HepG2 (cell line): ENCODE measurements at regions not wholly inside any gene's neighbourhood (a gene's known extent, or its start where the extent isn't known, plus 50 kb on each side); places are given as distances from the start of the nearest gene placed in this dataset.

ENCODE experiments used
- ATAC-seq: fragments of 200-7000 bp; cut with Tn5 transposase; 3 replicates; pipeline ENCODE4 v1.9.1; 2020; ENCODE audit warnings: mild to moderate bottlenecking, moderate library complexity
- BruUV-seq: library from RNA; stranded (reverse); fragments of 400-500 nt; replicated peaks from 2 replicates; lab custom pipeline; 2021; lab: Mats Ljungman, UMichigan
- CTCF ChIA-PET: fragments of 300-600 bp; formaldehyde crosslinking; extraction: SDS; loops from one replicate; lab custom pipeline; 2021; ENCODE audit warnings: low total read pairs, inconsistent platforms, low intra/inter-chr PET ratio; lab: Yijun Ruan, JAX
- POLR2A ChIA-PET: fragments of 350-600 bp; sonication (Branson Sonifier 250); formaldehyde crosslinking; loops from one replicate; lab custom pipeline; 2020; ENCODE audit warnings: antibody characterized with exemption, inconsistent platforms; lab: Yijun Ruan, JAX
- DNase-seq: peaks from one replicate; pipeline ENCODE4 v3.0.0-alpha.2; 2015; ENCODE audit warnings: low spot score
- FAIRE-seq: peaks from 3 replicates; lab custom pipeline; 2011; peaks lifted over from hg19 to GRCh38; lab: Jason Lieb, UNC
- H2AFZ ChIP-seq: one replicate; pipeline ENCODE4 v1.6.1; 2011; ENCODE audit warnings: low read length, inconsistent platforms
- H3K27ac ChIP-seq: fragments of 300-600 bp; 3 replicates; pipeline ENCODE4 v1.8.0; 2011; ENCODE audit warnings: mixed run types, mild to moderate bottlenecking, mixed read lengths, low read length, inconsistent platforms; ENCODE audit not compliant: insufficient read depth; ENCODE audit errors: extremely low read length
- H3K27me3 ChIP-seq, 2 experiments: fragments of 200-600 bp in 1 of 2; 2 replicates in 1 of 2; 3 replicates in 1 of 2; pipeline versions ENCODE4 v1.6.0 to v1.8.0; 2011; ENCODE audit warnings: low read length in 2 of 2, mild to moderate bottlenecking in 2 of 2, moderate library complexity in 2 of 2, inconsistent platforms in 1 of 2; ENCODE audit not compliant: insufficient read depth in 2 of 2, control insufficient read depth in 1 of 2
- H3K36me3 ChIP-seq, 2 experiments: fragments of 200-600 bp in 1 of 2; replicated peaks in 1 of 2; 2 replicates in 1 of 2; 3 replicates in 1 of 2; pipeline versions ENCODE4 v1.5.1 to v1.8.0; 2011; ENCODE audit warnings: low read length in 2 of 2, inconsistent platforms in 1 of 2; ENCODE audit not compliant: insufficient read depth in 2 of 2, control insufficient read depth in 1 of 2
- H3K4me1 ChIP-seq: 2 replicates; pipeline ENCODE4 v1.5.1; 2012; ENCODE audit warnings: low read length, inconsistent platforms; ENCODE audit not compliant: insufficient read depth
- H3K4me2 ChIP-seq: 2 replicates; pipeline ENCODE4 v1.6.0; 2011; ENCODE audit warnings: low read depth, low read length, inconsistent platforms
- H3K4me3 ChIP-seq, 3 experiments: fragments of 200-600 bp in 1 of 3; sonication (generic), shearing (Covaris generic) in 1 of 3; replicated peaks in 1 of 3; 2 replicates each; pipeline ENCODE4 v1.5.1; 2011 to 2016; ENCODE audit warnings: low read length in 3 of 3, inconsistent platforms in 2 of 3, low read depth in 2 of 3, mild to moderate bottlenecking in 2 of 3, control low read depth in 1 of 3, mixed read lengths in 1 of 3; ENCODE audit not compliant: insufficient read depth in 1 of 3
- H3K79me2 ChIP-seq: one replicate; pipeline ENCODE4 v1.6.1; 2011; ENCODE audit warnings: low read length, inconsistent platforms; ENCODE audit not compliant: insufficient read depth
- H3K9ac ChIP-seq: 2 replicates; pipeline ENCODE4 v1.6.0; 2011; ENCODE audit warnings: mild to moderate bottlenecking, low read depth, low read length, inconsistent platforms; ENCODE audit not compliant: insufficient read depth
- H3K9me3 ChIP-seq: 2 replicates; pipeline ENCODE4 v1.5.1; 2012; ENCODE audit warnings: mild to moderate bottlenecking, low read length
- H4K20me1 ChIP-seq: 2 replicates; pipeline ENCODE4 v1.6.0; 2011; ENCODE audit warnings: inconsistent platforms, mild to moderate bottlenecking, low read length, moderate library complexity; ENCODE audit not compliant: insufficient read depth
- CREB1 ChIP-seq, 2 experiments: fragments of 450-650 bp in 1 of 2; IDR thresholded peaks; 2 replicates each; pipeline ENCODE4 v1.6.1; 2016 to 2017; ENCODE audit warnings: control low read depth in 1 of 2, mild to moderate bottlenecking in 1 of 2, missing compliant biosample characterization in 1 of 2, missing genetic modification characterization in 1 of 2
- MTF1 ChIP-seq: sonication (generic); formaldehyde crosslinking; IDR thresholded peaks from 2 replicates; pipeline ENCODE4 v1.5.0; 2020; ENCODE audit warnings: missing genetic modification reagents
- ZNF510 ChIP-seq: sonication (generic); formaldehyde crosslinking; IDR thresholded peaks from 2 replicates; pipeline ENCODE4 v1.4.0; 2020; ENCODE audit warnings: low read depth, mild to moderate bottlenecking, missing genetic modification reagents
- ZSCAN29 ChIP-seq: sonication (generic); formaldehyde crosslinking; conservative IDR thresholded peaks from 2 replicates; pipeline ENCODE4 v1.4.0; 2020; ENCODE audit warnings: mild to moderate bottlenecking, missing genetic modification reagents
- WGBS: methylation state at CpG from one replicate; pipeline ENCODE4 v1.1.6; 2017; ENCODE audit warnings: low lambda C conversion rate; 5-methylcytosine and 5-hydroxymethylcytosine counted together
- in situ Hi-C: cut with HindIII; loops from 2 replicates; pipeline ENCODE4 v1.10.0; 2017; ENCODE audit warnings: low pct_unique_long_range_greater_than_20kb; ENCODE audit not compliant: extremely low pct_ligation_motif_present
- intact Hi-C: fragments of 100-400 bp; cut with micrococcal nuclease; formaldehyde crosslinking; loops from one replicate; pipeline ENCODE4 v1.10.0; 2022; ENCODE audit not compliant: unreplicated experiment
- TF ChIP-seq, protein P1 (sequence below): sonication (generic); formaldehyde crosslinking; IDR thresholded peaks from 2 replicates; pipeline ENCODE4 v1.5.1; 2020; ENCODE audit warnings: missing genetic modification reagents, mild to moderate bottlenecking, borderline replicate concordance
- TF ChIP-seq, protein P2 (sequence below): fragments of 450-650 bp; IDR thresholded peaks from 2 replicates; pipeline ENCODE4 v1.6.1; 2016

DNA sequence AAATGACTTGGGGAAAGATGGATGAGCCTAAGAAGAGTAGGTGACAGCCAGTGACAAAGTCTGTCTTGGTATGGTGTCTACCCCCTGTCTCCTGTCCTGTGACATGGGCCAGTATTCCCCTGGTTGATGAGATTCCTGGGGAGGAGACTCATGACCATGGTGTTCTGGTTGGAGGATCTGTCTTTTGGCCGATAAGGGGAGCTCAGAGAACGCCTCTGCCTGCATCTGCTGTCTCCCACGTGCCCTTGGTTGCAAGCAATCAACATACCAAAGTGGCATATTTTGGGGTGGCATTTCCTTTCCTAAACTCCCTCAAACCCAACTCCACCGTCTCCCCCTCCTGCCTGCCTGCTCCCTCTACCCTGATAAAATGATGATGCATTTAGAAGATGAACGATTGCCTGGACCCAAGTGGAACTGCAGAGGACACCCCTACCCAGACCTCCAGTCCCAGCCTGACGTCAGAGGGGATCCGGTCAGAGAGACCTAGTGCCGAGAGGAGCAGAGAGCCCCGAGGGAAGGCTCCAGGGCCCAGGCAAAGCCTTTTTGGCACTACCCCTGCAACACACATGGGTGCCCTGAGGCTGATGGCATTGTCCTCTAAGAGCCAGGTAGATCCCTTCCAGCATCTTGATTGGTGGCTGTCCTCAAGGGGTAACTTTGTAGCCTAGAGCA lies 88.0 kb upstream of the KCNK12 start:
- Histone ChIP-seq H2AFZ (no peak overlapping the region), H3K36me3 (no peaks in the 10 kb centered on the region), H3K4me2 (no peak overlapping the region), H3K79me2 (no peaks in the 10 kb centered on the region), H3K9ac (no peak overlapping the region), H3K27me3 (peaks cover 0 to 18% of the 10 kb centered on the region in 2 experiments; a peak in 3 of 5 replicates), H4K20me1 (no peaks in the 10 kb centered on the region), H3K4me1 (peaks cover 11% of the 10 kb centered on the region), H3K4me3 (no peak overlapping the region), H3K9me3 (no peaks in the 10 kb centered on the region), H3K27ac (no peak overlapping the region)
- intact Hi-C loops (no loop called here), in situ Hi-C loops (no loop called here)
- no peak for FAIRE-seq
- TF ChIP-seq CREB1 (IDR thresholded peaks at IDR 0.05) (peak; percentile 47; the same call in 1 of the 2 replicates), CREB1 (CRISPR knock-in tag; IDR thresholded peaks at IDR 0.05) (no peak), ZNF510 (CRISPR knock-in tag) (no peak), MTF1 (CRISPR knock-in tag) (no peak)
- TF ChIP-seq, protein P1, sequence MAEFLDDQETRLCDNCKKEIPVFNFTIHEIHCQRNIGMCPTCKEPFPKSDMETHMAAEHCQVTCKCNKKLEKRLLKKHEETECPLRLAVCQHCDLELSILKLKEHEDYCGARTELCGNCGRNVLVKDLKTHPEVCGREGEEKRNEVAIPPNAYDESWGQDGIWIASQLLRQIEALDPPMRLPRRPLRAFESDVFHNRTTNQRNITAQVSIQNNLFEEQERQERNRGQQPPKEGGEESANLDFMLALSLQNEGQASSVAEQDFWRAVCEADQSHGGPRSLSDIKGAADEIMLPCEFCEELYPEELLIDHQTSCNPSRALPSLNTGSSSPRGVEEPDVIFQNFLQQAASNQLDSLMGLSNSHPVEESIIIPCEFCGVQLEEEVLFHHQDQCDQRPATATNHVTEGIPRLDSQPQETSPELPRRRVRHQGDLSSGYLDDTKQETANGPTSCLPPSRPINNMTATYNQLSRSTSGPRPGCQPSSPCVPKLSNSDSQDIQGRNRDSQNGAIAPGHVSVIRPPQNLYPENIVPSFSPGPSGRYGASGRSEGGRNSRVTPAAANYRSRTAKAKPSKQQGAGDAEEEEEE (CRISPR knock-in tag) = no peak
- WGBS = 19% methylated on average over 6 of the region's 9 CpGs
- DNase-seq = no peak
- CTCF ChIA-PET = no interaction called here
- POLR2A ChIA-PET = no interaction called here
- ATAC-seq = no peak
- no TSS peak for BruUV-seq

DNA sequence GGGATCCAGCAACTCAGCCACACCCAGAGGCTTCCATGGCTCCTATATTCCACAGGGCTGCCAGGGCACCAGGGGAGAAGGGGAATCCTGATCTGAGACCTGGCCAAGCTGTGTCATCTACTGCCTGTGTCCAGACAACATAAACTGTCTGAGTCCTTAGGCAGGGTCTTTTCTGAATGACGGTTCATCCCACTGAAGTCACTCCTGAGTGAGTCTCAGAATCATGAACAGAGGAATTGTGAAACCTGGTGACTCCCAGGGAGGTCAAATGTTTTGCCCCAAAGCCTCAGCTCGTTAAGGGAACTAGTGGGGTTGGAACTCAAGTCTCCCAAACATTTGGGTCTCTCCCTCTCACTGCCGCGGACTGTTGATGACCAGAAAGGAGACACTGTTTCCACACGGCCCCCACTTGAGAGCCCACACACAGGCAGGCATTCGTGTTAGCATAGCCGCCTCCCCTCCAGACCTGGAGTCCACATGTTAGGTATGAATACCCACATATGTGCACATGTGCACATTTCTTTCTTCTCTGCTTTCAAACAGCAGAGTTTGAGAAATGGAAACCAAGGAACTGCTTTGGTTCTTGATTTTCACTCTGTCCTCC lies 87.2 kb upstream of the KCNK12 start:
- ATAC-seq (no peak), FAIRE-seq (no peak), DNase-seq (no peak)
- peaks cover 12% of the 10 kb centered on the region for H3K4me1 ChIP-seq
- no peak overlapping the region for H3K27ac ChIP-seq
- in situ Hi-C loops (no loop called here), intact Hi-C loops (no loop called here)
- no TSS peak for BruUV-seq
- no peaks in the 10 kb centered on the region for H4K20me1 ChIP-seq
- no peak overlapping the region for H2AFZ ChIP-seq
- ChIA-PET POLR2A (no interaction called here), CTCF (no interaction called here)
- no peaks in the 10 kb centered on the region for H3K36me3 ChIP-seq
- no peaks in the 10 kb centered on the region for H3K9me3 ChIP-seq
- no peak overlapping the region for H3K4me2 ChIP-seq
- 20% methylated on average over 7 of the region's 7 CpGs for WGBS
- TF ChIP-seq ZSCAN29 (CRISPR knock-in tag) = no peak
- TF ChIP-seq, protein P2, sequence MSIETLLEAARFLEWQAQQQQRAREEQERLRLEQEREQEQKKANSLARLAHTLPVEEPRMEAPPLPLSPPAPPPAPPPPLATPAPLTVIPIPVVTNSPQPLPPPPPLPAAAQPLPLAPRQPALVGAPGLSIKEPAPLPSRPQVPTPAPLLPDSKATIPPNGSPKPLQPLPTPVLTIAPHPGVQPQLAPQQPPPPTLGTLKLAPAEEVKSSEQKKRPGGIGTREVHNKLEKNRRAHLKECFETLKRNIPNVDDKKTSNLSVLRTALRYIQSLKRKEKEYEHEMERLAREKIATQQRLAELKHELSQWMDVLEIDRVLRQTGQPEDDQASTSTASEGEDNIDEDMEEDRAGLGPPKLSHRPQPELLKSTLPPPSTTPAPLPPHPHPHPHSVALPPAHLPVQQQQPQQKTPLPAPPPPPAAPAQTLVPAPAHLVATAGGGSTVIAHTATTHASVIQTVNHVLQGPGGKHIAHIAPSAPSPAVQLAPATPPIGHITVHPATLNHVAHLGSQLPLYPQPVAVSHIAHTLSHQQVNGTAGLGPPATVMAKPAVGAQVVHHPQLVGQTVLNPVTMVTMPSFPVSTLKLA = peak; percentile 90
- H3K79me2 ChIP-seq = no peaks in the 10 kb centered on the region
- no peak overlapping the region for H3K4me3 ChIP-seq
- peaks cover under 1 to 26% of the 10 kb centered on the region in 2 experiments; a peak in 4 of 5 replicates for H3K27me3 ChIP-seq
- no peak overlapping the region for H3K9ac ChIP-seq
